ENCODE measurements at regions not wholly inside any gene's neighbourhood (a gene's known extent, or its start where the extent isn't known, plus 50 kb on each side); places are given as distances from the start of the nearest gene placed in this dataset.

GRCh38 chr5:147037515-147038205 lies 159.1 kb upstream of the PPP2R2B start:
- DNase-seq = no peak

GRCh38 chr5:147040856-147041255 lies 162.3 kb upstream of the PPP2R2B start:
- no peak for DNase-seq

- DNase-seq = no peak
Measured at GRCh38 chr5:147044572-147045273, 166.2 kb upstream of the PPP2R2B start.

GRCh38 chr5:147045290-147045689 lies 166.7 kb upstream of the PPP2R2B start:
- DNase-seq = no peak

- no peak for DNase-seq
Measured at GRCh38 chr5:147046281-147046680, 167.7 kb upstream of the PPP2R2B start.

- DNase-seq = no peak
Measured at GRCh38 chr5:147046894-147047293, 168.3 kb upstream of the PPP2R2B start.

- DNase-seq = no peak
Measured at GRCh38 chr5:147049764-147050163, 171.2 kb upstream of the PPP2R2B start.

- no peak for DNase-seq
Measured at GRCh38 chr5:147050172-147050571, 171.6 kb upstream of the PPP2R2B start.

- DNase-seq = no peak
Measured at GRCh38 chr5:147051193-147051592, 172.6 kb upstream of the PPP2R2B start.

GRCh38 chr5:147052519-147052918 lies 174.0 kb upstream of the PPP2R2B start:
- DNase-seq = no peak

GRCh38 chr5:147055089-147055826 lies 176.7 kb upstream of the PPP2R2B start:
- no peak for DNase-seq

- no peak for DNase-seq
Measured at GRCh38 chr5:147055850-147056566, 177.5 kb upstream of the PPP2R2B start.

GRCh38 chr5:147057051-147057450 lies 177.8 kb upstream of the STK32A start:
- no peak for DNase-seq

- DNase-seq = no peak
Measured at GRCh38 chr5:147061431-147061830, 173.4 kb upstream of the STK32A start.

- DNase-seq = no peak
Measured at GRCh38 chr5:147062427-147062826, 172.4 kb upstream of the STK32A start.

- DNase-seq = no peak
Measured at GRCh38 chr5:147063943-147064342, 170.9 kb upstream of the STK32A start.

- no peak for DNase-seq
Measured at GRCh38 chr5:147065071-147065470, 169.8 kb upstream of the STK32A start.

- no peak for DNase-seq
Measured at GRCh38 chr5:147068998-147069397, 165.8 kb upstream of the STK32A start.

GRCh38 chr5:147072622-147073021 lies 162.2 kb upstream of the STK32A start:
- DNase-seq = no peak

GRCh38 chr5:147073098-147073497 lies 161.7 kb upstream of the STK32A start:
- no peak for DNase-seq

GRCh38 chr5:147075187-147075586 lies 159.6 kb upstream of the STK32A start:
- DNase-seq = no peak

GRCh38 chr5:147080391-147080790 lies 154.4 kb upstream of the STK32A start:
- DNase-seq = no peak

- no peak for DNase-seq
Measured at GRCh38 chr5:147081311-147081764, 153.5 kb upstream of the STK32A start.
